ENCODE measurements at regions not wholly inside any gene's neighbourhood (a gene's known extent, or its start where the extent isn't known, plus 50 kb on each side); places are given as distances from the start of the nearest gene placed in this dataset.

GRCh38 chr16:7914748-7915147, 582.1 kb downstream of the RBFOX1 start (continued):
- TF ChIP-seq ETS1 (IDR thresholded peaks at IDR 0.05) (no peak), EZH2 (IDR thresholded peaks at IDR 0.05; ENCODE audit: low read depth, unreplicated experiment) (no peak), REST (IDR thresholded peaks at IDR 0.05; ENCODE audit: unreplicated experiment) (no peak), ZNF114 (CRISPR knock-in tag; IDR thresholded peaks at IDR 0.05) (no peak), STAT1 (IDR thresholded peaks at IDR 0.05; ENCODE audit: unreplicated experiment) (no peak), NANOG (IDR thresholded peaks at IDR 0.05; ENCODE audit: borderline replicate concordance) (no peak), CTCF (conservative IDR thresholded peaks at IDR 0.05; ENCODE audit: low read depth in 2 of 2) (no peak), POLR2AphosphoS5 (IDR thresholded peaks at IDR 0.05; ENCODE audit: low read depth) (no peak), ZNF331 (CRISPR knock-in tag; IDR thresholded peaks at IDR 0.05; ENCODE audit: low read depth) (no peak)

DNA sequence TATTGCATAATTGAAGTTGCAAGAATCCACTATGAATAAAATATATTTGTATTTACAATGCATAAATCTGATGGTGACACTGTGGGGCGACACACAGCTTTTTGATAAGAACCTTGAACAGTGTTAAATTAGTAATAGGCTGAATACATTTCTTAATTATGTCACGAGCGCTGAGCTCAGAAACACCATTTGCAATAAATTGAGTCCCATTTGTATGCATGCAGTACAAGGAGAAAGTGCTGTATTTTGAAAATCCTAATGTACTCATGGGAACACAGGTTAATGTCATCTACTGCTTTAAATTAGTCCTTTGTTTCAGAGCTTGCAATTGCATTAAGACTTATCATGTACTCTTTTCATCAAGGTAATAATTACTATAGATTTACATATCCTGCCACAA, 579.5 kb downstream of the RBFOX1 start:
- Mint-ChIP-seq H3K4me3 (no peak overlapping the region), H3K4me1 (no peaks in the 10 kb centered on the region; the same call in 2 of the 3 replicates), H3K27me3 (ENCODE audit: insufficient read depth, low read depth, poor library complexity) (peaks cover 1% of the 10 kb centered on the region), H3K36me3 (ENCODE audit: low read depth) (no peaks in the 10 kb centered on the region), H3K9me3 (no peaks in the 10 kb centered on the region; the same call in 2 of the 3 replicates), H3K27ac (no peak overlapping the region)
- Histone ChIP-seq H3K36me3 (ENCODE audit: insufficient read depth) (no peaks in the 10 kb centered on the region), H3K79me2 (replicated peaks; ENCODE audit: insufficient read depth) (no peaks in the 10 kb centered on the region), H3K4me3 (no peak overlapping the region), H3K9me2 (ENCODE audit: insufficient read depth) (no peaks in the 10 kb centered on the region), H2AFZ (no peak overlapping the region), H3K27ac (ENCODE audit: low read depth) (no peak overlapping the region), H3K27me3 (ENCODE audit: insufficient read depth) (no peaks in the 10 kb centered on the region), H3F3A (replicated peaks; ENCODE audit: low read depth) (no peaks in the 10 kb centered on the region), H3K4me2 (no peak overlapping the region), H4K20me1 (replicated peaks; ENCODE audit: insufficient read depth) (no peaks in the 10 kb centered on the region), H3K4me1 (ENCODE audit: insufficient read depth) (no peaks in the 10 kb centered on the region)
- no peak for ATAC-seq
- no peak for DNase-seq (ENCODE audit: low spot score)
- no peak for TF ChIP-seq EZH2 (IDR thresholded peaks at IDR 0.05; ENCODE audit: low read depth, unreplicated experiment)
- TF ChIP-seq REST (IDR thresholded peaks at IDR 0.05; ENCODE audit: unreplicated experiment): no peak
- no peak for TF ChIP-seq JUNB (IDR thresholded peaks at IDR 0.05; ENCODE audit: unreplicated experiment)
- no peak for TF ChIP-seq CTCF (conservative IDR thresholded peaks at IDR 0.05; ENCODE audit: low read depth in 2 of 2)
- no peak for TF ChIP-seq STAT1 (IDR thresholded peaks at IDR 0.05; ENCODE audit: unreplicated experiment)

Data from GM23338 (cell line).